GM20000 (cell line): ENCODE measurements at regions not wholly inside any gene's neighbourhood (a gene's known extent, or its start where the extent isn't known, plus 50 kb on each side); places are given as distances from the start of the nearest gene placed in this dataset.

ENCODE experiments used
- DNase-seq: peaks from one replicate; pipeline ENCODE4 v3.0.0; 2012; ENCODE audit warnings: low spot score
- TF ChIP-seq, protein P1 (sequence below): IDR thresholded peaks from 2 replicates; pipeline ENCODE4 v1.5.1; 2012; ENCODE audit warnings: mild to moderate bottlenecking, control low read depth; ENCODE audit errors: extremely low read depth, missing control alignments

DNA sequence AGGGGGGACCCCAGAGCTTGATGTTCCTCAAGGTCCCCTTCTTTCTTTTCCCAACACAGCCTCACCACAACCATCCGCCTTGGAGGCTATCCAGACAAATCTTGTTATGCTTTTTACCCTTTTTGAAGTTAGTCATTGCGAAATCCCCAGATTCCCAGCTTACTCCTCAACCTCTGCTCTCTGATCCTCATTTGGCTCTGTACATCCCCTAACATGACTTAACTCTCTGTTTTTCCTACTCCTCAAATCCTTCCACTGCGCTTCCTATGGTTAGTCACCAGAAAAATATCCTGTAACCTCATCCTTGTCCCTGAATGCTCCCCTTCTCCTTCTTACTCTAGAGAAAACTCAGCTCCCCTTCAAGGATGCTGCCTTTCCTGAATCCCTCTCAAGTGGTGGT, 189.1 kb upstream of the POU3F1 start:
- TF ChIP-seq, protein P1, sequence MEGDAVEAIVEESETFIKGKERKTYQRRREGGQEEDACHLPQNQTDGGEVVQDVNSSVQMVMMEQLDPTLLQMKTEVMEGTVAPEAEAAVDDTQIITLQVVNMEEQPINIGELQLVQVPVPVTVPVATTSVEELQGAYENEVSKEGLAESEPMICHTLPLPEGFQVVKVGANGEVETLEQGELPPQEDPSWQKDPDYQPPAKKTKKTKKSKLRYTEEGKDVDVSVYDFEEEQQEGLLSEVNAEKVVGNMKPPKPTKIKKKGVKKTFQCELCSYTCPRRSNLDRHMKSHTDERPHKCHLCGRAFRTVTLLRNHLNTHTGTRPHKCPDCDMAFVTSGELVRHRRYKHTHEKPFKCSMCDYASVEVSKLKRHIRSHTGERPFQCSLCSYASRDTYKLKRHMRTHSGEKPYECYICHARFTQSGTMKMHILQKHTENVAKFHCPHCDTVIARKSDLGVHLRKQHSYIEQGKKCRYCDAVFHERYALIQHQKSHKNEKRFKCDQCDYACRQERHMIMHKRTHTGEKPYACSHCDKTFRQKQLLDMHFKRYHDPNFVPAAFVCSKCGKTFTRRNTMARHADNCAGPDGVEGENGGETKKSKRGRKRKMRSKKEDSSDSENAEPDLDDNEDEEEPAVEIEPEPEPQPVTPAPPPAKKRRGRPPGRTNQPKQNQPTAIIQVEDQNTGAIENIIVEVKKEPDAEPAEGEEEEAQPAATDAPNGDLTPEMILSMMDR, result no peak
- no peak for DNase-seq

DNA sequence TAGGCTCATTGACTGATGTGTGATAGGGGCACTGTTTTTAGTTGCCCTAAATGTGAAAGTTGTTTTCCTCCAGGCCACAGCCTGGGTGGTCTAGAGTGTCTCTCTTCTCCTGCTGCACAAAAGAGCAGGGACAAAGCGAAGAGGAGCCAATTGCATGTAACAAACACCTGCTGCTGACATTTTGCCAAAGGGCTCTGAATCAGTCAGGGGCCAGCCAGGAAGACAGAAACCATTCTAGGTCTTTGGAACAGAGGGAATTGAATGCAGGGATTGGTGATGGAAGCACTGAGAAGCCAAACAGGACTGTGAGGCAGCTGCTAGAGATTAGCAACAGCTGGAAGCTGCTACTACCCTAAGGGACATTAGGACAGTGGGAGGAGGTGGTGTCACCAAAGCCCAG, 185.3 kb upstream of the POU3F1 start:
- TF ChIP-seq, protein P1, result no peak
- no peak for DNase-seq

DNA sequence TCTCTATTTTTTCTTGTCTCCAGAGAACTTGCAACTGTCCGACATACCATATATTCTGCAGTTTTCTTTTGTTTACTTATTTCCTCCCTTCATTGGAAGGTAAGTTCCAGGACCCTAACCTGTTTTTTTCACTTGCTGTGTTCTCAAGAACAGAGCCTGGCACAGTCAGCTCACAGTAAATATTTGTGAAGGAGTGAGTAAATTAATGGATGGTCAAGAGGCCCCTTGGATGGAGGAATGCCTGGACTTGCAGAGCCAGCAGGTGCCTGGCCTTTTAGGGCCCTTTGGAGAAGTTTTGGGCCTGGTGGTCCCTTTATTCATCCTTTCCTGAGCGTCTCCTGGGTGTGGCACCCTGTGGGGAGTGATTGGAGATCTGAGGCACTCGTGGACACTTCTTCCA, 182.1 kb upstream of the POU3F1 start:
- TF ChIP-seq, protein P1, result no peak
- no peak for DNase-seq

DNA sequence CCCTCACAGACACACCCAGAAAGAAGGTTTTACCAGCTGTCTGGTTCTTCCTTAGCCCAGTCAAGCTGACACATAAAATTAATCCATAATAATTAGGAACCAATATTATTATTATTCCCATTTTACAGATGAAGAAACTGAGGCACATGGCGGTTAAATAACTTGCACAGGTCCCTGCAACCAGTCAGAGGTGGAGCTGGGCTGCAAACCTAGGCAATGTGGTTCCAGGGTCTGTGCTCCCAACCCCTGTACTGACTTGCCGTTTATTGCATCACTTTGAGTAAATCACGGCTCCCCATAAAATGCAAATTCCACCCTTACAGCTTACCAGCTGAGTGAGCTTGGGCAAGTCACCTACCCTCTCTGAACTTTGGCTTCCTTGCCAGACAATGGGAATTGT, 179.2 kb upstream of the POU3F1 start:
- DNase-seq, result no peak
- TF ChIP-seq, protein P1, result no peak

DNA sequence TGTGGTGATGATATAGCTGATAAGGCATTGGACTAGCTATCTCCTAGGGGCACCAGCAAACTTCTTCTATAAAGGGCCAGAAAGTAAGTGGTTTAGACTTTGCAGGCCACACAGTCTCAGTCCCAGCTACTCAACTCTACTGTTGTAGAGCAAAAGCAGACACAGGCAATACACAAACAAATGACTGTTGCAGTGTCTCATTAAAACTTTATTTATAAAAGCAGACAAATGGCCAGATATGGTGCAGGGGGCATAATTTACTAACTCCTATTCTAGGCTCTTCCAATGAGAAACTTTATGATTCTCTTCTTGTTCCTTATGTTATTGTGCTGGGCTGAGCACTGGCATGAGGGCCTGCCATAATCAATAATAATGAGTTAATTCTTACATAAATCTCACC, 176.8 kb upstream of the POU3F1 start:
- TF ChIP-seq, protein P1, result no peak
- no peak for DNase-seq

DNA sequence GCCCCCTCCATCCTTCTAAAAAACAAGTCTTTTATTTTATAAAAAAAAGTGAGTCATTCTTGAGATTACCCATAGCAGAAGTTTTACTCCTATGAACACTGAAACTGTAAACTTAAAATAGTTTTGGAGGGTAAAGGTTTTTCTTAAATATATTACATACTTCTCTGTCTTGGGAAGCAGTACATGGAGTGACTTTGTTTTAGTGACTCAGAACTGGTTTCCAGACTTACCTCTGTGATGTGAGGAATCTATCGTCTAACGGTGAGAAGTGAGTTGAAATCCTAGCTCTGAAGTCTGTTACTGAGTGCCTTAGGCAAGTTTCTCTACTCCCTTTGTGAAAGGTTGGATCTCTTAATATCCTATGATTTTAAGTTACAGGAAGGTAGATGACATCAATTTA, 176.3 kb upstream of the POU3F1 start:
- DNase-seq, result no peak
- TF ChIP-seq, protein P1, result no peak

DNA sequence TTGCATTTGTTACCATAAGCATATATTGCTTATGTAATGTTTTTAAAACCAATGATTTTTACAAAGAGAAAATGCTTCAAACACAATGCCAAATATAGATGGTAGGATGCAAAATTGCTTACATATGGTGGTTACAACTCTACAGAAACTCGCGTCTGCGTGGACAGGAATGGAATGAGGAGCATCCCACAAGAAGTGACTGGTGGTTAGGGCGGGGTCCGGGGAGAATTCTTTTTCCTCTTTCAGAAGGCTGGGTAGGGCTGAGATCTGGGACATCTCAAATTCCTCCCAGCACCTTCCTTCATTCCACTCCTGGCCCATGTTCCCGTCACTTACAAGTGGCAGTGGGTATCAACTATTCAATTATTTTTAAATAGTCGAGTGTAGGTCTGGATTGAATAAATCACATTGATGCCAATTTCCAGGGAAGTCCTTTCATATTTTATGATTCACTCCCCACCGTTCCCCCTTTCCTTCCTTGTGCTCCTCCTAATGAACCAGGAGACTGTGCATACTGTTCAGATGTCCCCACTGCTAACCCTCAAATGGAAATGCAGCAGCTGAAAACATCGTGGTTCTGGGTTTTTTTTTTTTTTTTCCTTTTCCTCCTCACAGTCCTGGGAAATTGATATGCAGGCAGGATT, 174.5 kb upstream of the POU3F1 start:
- no peak for DNase-seq

More for the DNA sequence above, 174.5 kb upstream of the POU3F1 start:
- TF ChIP-seq, protein P1, result no peak
